ENCODE measurements at regions not wholly inside any gene's neighbourhood (a gene's known extent, or its start where the extent isn't known, plus 50 kb on each side); places are given as distances from the start of the nearest gene placed in this dataset.

- TF ChIP-seq CTCF (IDR thresholded peaks at IDR 0.05), result no peak
- TF ChIP-seq EP300 (IDR thresholded peaks at IDR 0.05), result peak in 1 of 2 donors; percentile 82
- DNase-seq (ENCODE audit: low spot score in 2 of 2), result no peak
- H3K36me3 ChIP-seq, result no peaks in the 10 kb centered on the region
- WGBS, 2 donors, result 38 to 43% methylated on average over 4 of the region's 4 CpGs
- no peaks in the 10 kb centered on the region for H3K27me3 ChIP-seq
- H3K9me3 ChIP-seq, result peaks cover 0 to 19% (median 6%) of the 10 kb centered on the region in 4 donors
- H3K27ac ChIP-seq, result peak overlapping the region in 3 of 4 donors; percentile 45 to 85 (median 83)
- H3K4me1 ChIP-seq, result peaks cover 0 to 25% (median 6%) of the 10 kb centered on the region in 4 donors
- no peak overlapping the region for H3K4me3 ChIP-seq
Observed at GRCh38 chr6:159434410-159434809, 258.6 kb downstream of the SOD2 start.

- WGBS, 2 donors, result 95 to 99% methylated on average over 4 of the region's 4 CpGs
- DNase-seq (ENCODE audit: low spot score in 2 of 2), result no peak
- Histone ChIP-seq H3K4me3 (no peak overlapping the region), H3K27me3 (no peaks in the 10 kb centered on the region), H3K27ac (peak overlapping the region in 2 of 4 donors; percentile 71 to 83), H3K4me1 (peaks cover 0 to 25% (median 6%) of the 10 kb centered on the region in 4 donors), H3K9me3 (peaks cover 0 to 19% (median 6%) of the 10 kb centered on the region in 4 donors), H3K36me3 (no peaks in the 10 kb centered on the region)
- no peak for TF ChIP-seq EP300 (IDR thresholded peaks at IDR 0.05)
- TF ChIP-seq CTCF (IDR thresholded peaks at IDR 0.05), result no peak
- no peak for TF ChIP-seq POLR2A (IDR thresholded peaks at IDR 0.05)
Observed at GRCh38 chr6:159433550-159433949, 259.5 kb downstream of the SOD2 start.

GRCh38 chr6:159431750-159432149 is 261.3 kb downstream of the SOD2 start:
- no peaks in the 10 kb centered on the region for H3K36me3 ChIP-seq
- TF ChIP-seq POLR2A (IDR thresholded peaks at IDR 0.05) (no peak), CTCF (IDR thresholded peaks at IDR 0.05) (no peak), EP300 (IDR thresholded peaks at IDR 0.05) (no peak)
- peaks cover 0 to 19% (median 6%) of the 10 kb centered on the region in 4 donors for H3K9me3 ChIP-seq
- H3K27ac ChIP-seq, result peak overlapping the region in 2 of 4 donors; percentile 3 to 35
- H3K27me3 ChIP-seq, result no peaks in the 10 kb centered on the region
- 86% methylated on average over 1 of the region's 1 CpG for WGBS, 2 donors
- no peak overlapping the region for H3K4me3 ChIP-seq
- peaks cover 0 to 32% (median 10%) of the 10 kb centered on the region in 4 donors for H3K4me1 ChIP-seq
- DNase-seq (ENCODE audit: low spot score in 2 of 2), result no peak

GRCh38 chr6:159430323-159430722 is 261.1 kb downstream of the FNDC1 start:
- Histone ChIP-seq H3K4me3 (no peak overlapping the region), H3K27ac (no peak overlapping the region), H3K36me3 (no peaks in the 10 kb centered on the region), H3K27me3 (no peaks in the 10 kb centered on the region), H3K9me3 (peaks cover 0 to 19% (median 6%) of the 10 kb centered on the region in 4 donors), H3K4me1 (peaks cover 0 to 17% (median 7%) of the 10 kb centered on the region in 4 donors)
- WGBS, 2 donors, result 74 to 75% methylated on average over 3 of the region's 3 CpGs
- DNase-seq (ENCODE audit: low spot score in 2 of 2), result no peak
- TF ChIP-seq CTCF (IDR thresholded peaks at IDR 0.05) (no peak), EP300 (IDR thresholded peaks at IDR 0.05) (no peak), POLR2A (IDR thresholded peaks at IDR 0.05) (no peak)

GRCh38 chr6:159429433-159429832 is 260.2 kb downstream of the FNDC1 start:
- 52 to 54% methylated on average over 2 of the region's 2 CpGs for WGBS, 2 donors
- Histone ChIP-seq H3K4me3 (no peak overlapping the region), H3K36me3 (no peaks in the 10 kb centered on the region), H3K4me1 (peaks cover 0 to 11% (median 4%) of the 10 kb centered on the region in 4 donors), H3K9me3 (peaks cover 0 to 19% (median 6%) of the 10 kb centered on the region in 4 donors), H3K27me3 (no peaks in the 10 kb centered on the region), H3K27ac (no peak overlapping the region)
- no peak for TF ChIP-seq POLR2A (IDR thresholded peaks at IDR 0.05)
- TF ChIP-seq EP300 (IDR thresholded peaks at IDR 0.05), result no peak
- no peak for TF ChIP-seq CTCF (IDR thresholded peaks at IDR 0.05)
- DNase-seq (ENCODE audit: low spot score in 2 of 2), result no peak

Measured in tibial nerve (tissue), 4 donors.